M059J (cell line): ENCODE measurements at regions not wholly inside any gene's neighbourhood (a gene's known extent, or its start where the extent isn't known, plus 50 kb on each side); places are given as distances from the start of the nearest gene placed in this dataset.

Experiments used
- DNase-seq: peaks from one replicate; pipeline ENCODE4 v3.0.0-alpha.2; 2012; ENCODE audit warnings: low read depth

DNA sequence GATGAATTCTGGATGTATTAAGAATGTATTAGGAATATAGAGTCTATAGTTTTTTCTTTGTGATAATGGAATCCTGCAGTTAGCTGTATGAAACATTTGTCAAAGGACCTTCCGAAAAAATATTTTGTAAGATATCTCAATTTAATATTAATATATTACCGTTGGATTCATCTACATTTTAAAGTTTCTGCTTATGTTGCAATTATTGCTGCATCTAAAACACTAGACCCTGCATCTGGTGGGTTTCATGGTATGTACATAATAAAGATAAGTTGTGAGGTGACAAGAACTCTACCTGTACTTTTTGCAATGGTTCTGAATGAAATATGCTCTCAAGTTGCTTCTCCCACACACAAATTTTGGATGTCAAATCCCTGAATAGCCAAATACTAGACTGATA lies 565.9 kb upstream of the FBXO33 start:
- no peak for DNase-seq

DNA sequence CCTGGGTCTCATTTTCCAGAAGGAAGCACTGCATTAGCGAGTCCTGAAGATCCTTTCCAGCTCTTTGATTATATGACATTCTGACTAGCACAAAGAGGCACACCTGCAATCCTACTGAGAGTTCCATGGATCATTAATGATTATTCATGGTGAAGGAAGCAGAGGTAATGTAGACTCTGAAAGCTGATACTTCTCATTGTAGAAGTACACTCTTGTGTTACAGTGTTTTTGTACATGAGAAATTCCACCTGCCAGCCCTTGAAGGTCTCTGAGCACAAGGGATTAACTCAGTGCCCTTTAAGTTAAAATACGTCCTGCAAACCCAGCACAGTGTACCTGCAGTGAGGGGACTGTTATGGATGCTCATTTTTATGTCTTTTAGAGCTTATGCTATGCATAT lies 558.8 kb upstream of the FBXO33 start:
- no peak for DNase-seq

- peak; percentile 37 for DNase-seq
Observed at GRCh38 chr14:39988939-39989338, 556.7 kb upstream of the FBXO33 start.

DNA sequence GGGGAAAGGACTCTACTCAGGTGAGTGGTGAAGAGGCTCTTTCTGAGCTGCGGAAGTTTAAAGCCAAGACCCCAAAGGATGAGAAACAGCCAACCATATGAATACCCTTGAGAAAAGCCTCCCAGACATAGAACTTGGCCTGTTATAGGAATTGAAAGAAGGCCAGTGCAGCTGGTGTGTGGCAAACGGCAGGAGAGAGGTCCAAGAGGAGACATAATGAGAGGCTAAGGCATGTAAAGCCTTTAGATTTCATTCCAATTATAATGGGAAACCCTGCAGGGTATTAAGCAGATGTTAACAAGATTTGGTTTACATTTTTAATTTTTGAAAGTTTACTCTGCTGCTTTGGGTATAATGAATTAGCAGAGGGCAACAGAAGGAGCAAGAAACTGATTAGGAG lies 552.1 kb upstream of the FBXO33 start:
- DNase-seq: no peak

- DNase-seq: no peak
Observed at GRCh38 chr14:39977198-39977597, 545.0 kb upstream of the FBXO33 start.

DNA sequence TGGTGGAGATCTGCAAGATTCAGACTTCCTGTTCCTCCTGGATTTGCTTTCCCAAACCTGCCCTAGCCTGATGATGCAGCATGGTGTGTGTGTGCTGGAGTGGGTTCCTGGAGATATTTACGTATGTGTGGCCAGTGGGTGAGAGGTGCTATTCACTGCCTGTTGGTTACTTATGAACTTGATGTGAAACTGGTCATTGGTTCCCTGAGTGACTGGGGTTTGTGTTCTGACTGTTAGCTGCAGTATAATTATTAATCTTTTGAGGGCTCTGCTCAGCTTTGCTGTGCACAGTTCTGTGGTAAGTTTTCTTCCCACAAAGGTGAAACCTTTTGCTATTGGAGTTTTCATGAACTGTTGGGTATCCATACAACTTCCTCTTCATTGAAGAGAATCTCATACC lies 541.8 kb upstream of the FBXO33 start:
- DNase-seq: no peak

- DNase-seq: no peak
Observed at GRCh38 chr14:39972704-39973103, 540.5 kb upstream of the FBXO33 start.

GRCh38 chr14:39967885-39968284 lies 535.7 kb upstream of the FBXO33 start:
- DNase-seq: no peak

DNA sequence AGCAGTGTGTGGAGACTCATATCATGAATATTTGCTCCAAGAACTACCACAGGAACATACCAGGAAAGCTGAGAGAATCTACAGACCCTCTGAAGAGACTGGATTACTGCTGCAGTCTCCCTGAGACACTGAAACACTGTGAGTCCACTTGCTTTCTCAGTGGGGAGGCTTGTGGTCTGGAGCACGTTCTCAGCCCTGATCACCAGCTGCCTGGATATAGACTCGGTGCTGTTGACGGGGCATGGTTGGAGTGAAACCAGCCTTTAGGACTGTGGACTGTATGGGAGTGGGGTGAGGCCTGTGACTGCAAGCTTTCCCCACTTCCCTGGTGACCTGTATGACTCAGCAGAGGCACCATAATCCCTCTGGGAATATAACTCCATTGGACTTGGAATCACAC lies 525.8 kb upstream of the FBXO33 start:
- no peak for DNase-seq

- DNase-seq: no peak
Observed at GRCh38 chr14:39957290-39957689, 525.1 kb upstream of the FBXO33 start.

GRCh38 chr14:39956372-39956771 lies 524.1 kb upstream of the FBXO33 start:
- no peak for DNase-seq

DNA sequence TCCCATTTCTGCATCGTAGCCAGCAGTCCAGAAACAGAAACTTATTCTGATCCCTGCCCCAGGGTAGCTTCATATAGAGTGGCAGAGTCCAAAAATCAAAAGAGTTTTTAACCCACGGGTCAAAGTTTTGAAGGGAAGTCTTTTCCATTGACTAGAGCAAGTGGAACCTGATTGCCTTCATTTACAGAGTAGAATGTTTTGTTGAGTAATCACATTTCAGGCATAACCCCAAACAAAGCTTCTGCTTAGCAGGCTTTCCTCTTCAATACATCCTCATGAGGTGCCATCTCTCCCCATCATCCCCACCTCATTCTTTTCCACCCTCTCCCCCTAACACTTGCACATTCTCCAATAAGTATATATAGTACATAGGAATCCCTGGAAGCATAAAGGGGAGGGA lies 516.0 kb upstream of the FBXO33 start:
- DNase-seq: no peak

DNA sequence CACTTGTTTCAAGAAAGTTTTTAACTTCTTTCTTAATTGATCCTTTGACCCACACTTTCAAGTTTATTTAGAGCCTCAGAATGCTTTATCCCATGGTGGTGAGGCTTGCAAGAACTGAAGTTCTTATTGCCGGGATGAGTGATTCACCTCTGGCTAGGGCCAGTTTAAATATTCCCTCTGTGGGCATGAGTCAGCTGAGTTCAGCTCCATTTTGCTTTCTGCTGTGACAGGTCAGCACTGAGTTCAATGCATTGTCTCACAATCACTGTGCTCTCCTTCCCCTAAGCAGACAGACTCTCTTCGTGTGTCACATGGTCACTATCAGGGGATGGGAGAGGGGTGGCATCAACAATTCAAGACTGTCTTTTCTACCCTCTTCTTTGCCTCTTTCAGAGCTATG lies 514.6 kb upstream of the FBXO33 start:
- DNase-seq: peak; percentile 5

- DNase-seq: no peak
Observed at GRCh38 chr14:39939023-39939422, 506.8 kb upstream of the FBXO33 start.

GRCh38 chr14:39912192-39913100 lies 480.2 kb upstream of the FBXO33 start:
- DNase-seq: no peak

GRCh38 chr14:39897657-39898056 lies 465.4 kb upstream of the FBXO33 start:
- DNase-seq: no peak

GRCh38 chr14:39890026-39890425 lies 457.8 kb upstream of the FBXO33 start:
- DNase-seq: no peak

DNA sequence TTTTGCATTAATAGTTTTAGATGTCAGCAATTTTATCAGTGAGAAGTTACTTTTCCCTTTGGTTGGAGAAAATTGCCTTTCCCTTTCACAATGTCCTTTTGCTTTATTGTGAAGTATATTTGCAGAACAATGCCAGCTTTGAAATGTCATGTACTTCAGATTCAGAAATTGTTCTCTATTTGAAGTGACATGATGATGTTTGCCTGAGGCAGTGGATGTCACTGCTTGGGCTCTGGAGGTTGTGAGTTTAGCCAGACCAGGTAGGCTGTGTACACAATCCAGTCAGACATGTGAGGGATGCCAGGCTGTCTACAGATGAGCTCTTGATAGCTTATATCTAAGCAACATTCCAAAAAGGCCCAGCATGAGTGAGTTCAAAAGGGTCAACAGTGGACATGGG lies 451.9 kb upstream of the FBXO33 start:
- DNase-seq: no peak

- DNase-seq: no peak
Observed at GRCh38 chr14:39880965-39881364, 448.7 kb upstream of the FBXO33 start.

DNA sequence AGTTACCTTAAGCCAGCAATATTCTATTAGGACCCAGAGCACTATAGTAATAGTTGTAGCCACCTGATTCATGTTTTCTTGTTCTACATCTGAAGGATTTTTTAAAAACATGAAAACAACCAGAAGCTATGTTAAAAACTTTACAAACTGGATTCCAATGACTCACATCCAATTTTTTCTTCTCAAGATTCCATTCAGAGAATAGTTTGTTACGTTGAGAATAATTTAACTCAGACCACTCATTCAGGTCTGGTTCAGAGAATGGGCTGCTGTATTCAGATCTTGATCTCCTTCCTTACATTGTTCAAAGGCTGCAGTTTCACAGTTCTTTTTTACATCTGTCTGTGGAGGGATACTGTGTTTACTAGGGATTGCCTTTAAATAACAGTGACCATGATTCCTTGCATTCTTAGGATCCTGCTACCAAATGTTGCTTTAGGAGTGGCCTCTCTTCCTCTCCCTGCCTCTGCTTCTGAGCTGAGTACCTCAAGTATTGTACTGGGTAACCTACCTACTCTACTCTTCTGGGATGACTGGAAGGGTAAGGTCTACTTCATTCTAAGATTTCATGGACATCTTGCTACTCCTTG lies 448.0 kb upstream of the FBXO33 start:
- no peak for DNase-seq

DNA sequence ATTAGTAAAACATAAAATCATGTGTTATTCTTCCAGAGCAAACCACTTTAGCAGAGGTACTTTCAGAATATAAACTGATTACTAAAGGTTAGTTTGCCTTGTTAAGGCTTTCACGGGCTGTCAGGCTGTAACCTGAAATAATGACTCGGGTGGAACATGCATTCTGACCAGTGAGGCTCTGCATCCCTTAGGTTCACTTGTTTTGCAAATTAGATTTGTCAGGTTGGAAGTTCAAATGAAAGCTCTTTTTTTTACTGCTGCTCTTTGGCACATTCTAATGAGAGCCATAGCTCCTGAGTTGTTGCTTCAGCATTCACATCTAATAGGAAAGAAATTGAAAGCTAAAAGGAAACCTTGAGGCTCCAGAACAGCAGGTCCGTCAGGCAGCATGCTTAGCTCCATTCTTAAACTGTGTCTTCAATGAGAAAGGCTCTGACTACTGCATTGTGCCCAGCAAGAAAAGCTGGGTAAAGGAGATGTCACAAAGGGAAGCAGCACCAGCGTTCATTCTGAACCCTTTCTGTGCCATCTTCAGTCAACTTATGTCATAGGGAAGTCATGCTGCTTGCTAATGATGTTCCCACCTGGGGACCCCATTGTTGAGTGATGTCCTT lies 445.5 kb upstream of the FBXO33 start:
- DNase-seq: no peak

DNA sequence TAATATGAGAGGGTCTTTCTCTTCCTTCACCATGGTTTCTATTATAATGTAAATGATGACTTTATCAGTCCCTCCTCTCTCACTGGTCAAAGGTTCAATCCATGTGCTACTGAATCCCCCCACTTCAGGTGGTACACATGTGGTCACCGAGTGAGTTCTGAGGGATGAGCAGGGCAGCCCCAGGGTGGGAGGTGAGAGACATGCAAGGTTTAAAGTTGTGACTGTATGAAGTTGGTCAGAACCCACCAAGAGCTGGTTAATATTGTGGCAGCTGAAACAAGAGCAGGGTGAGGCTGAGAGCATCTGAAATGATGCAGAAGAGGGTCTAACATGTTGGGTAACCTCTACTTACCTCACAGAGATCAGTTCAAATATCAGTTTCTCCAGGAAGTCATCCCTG lies 444.7 kb upstream of the FBXO33 start:
- DNase-seq: no peak

DNA sequence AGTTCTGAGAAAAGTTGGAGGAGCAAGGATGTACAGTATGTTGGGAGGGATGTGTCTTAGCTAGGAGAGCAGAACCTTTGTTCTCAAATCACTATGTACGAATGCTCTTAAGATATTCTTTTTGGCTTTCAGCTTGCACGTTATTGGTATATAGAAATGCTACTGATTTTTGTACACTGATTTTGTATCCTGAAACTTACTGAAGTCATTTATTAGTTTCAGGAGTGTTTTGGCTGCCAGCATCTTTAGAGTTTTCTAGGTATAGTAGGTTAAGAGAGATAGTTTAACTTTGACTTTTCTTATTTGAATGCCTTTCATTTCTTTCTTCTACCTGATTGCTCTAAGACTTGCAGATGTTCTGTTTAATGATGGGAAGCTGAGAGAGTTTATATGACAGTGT lies 442.8 kb upstream of the FBXO33 start:
- no peak for DNase-seq
